AG10803 (cell line): ENCODE measurements at regions not wholly inside any gene's neighbourhood (a gene's known extent, or its start where the extent isn't known, plus 50 kb on each side); places are given as distances from the start of the nearest gene placed in this dataset.

ENCODE experiments used
- DNase-seq: peaks from one replicate; pipeline ENCODE4 v3.0.0; 2010; ENCODE audit warnings: low read depth
- H3K4me3 ChIP-seq: 2 replicates; pipeline ENCODE4 v1.5.1; 2011; ENCODE audit warnings: mild to moderate bottlenecking, low read length, control low read depth
- TF ChIP-seq, protein P1 (sequence below): conservative IDR thresholded peaks from 2 replicates; pipeline ENCODE4 v1.5.1; 2011; ENCODE audit warnings: mild to moderate bottlenecking, low read length, control low read depth, inconsistent platforms

DNA sequence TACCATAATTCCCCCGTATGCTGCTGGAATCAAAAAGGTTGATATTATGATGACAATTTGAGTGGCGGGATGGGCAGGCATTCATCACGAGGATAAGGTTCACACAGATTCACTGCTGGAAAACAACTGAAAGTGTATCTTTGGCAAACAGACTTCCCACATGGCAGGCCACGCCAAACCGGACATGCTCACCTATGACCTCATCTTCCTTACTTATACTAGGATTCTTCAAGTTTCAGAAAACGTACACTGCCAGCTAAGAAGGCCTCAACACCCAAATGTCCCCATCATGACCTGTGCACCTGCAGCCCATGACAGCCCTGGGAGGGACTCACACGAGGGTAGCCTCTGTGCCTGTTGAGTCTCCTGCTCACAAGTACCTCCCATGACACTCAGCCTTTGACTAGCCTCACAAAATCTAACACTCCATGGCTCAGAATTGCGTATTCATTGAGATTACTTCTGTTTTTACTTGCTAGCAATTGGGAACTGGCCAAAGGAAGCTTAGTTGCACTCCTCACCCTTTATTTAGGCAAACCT lies 259.0 kb upstream of the GHITM start:
- H3K4me3 ChIP-seq: no peak overlapping the region
- TF ChIP-seq, protein P1, sequence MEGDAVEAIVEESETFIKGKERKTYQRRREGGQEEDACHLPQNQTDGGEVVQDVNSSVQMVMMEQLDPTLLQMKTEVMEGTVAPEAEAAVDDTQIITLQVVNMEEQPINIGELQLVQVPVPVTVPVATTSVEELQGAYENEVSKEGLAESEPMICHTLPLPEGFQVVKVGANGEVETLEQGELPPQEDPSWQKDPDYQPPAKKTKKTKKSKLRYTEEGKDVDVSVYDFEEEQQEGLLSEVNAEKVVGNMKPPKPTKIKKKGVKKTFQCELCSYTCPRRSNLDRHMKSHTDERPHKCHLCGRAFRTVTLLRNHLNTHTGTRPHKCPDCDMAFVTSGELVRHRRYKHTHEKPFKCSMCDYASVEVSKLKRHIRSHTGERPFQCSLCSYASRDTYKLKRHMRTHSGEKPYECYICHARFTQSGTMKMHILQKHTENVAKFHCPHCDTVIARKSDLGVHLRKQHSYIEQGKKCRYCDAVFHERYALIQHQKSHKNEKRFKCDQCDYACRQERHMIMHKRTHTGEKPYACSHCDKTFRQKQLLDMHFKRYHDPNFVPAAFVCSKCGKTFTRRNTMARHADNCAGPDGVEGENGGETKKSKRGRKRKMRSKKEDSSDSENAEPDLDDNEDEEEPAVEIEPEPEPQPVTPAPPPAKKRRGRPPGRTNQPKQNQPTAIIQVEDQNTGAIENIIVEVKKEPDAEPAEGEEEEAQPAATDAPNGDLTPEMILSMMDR: no peak
- DNase-seq: no peak

DNA sequence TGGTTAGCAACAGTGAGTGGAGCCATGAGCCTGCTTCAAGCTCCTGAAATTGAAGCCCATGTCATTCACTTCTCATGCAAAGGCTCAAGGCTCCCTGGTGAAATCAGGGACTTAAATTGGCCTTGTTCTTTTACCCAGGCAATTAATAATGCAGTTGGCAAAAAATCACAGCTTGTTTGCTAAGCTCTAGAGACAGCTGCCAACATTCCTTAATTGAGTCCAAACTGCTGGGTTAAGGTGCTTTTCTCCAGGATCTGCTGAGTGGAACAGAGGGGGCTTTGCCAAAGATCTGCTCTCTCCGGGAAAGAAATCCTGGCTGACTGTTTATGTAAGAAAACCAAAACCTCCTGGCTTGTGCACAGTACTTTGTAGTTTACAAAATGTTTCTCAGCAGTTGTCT lies 257.6 kb upstream of the GHITM start:
- DNase-seq: no peak
- TF ChIP-seq, protein P1: no peak
- H3K4me3 ChIP-seq: no peak overlapping the region

DNA sequence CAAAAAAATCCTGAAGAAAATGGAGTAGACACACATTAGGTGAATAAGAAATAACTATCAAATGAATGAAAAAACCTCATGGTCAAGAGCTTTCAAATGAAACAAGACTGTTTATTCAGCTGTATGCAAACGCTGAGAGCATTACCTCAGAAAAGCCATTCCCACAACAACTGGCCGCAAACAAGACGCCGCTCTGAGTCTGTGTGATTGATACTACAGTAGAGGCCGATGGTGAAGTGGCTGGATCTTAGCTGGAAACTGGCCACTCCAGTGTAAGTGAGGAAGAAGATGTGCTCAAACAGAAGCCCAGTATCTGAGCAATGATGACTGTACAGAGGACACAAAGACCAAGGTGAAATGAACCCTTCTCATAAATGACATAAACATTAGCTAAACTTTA lies 252.4 kb upstream of the GHITM start:
- no peak overlapping the region for H3K4me3 ChIP-seq
- DNase-seq: no peak

DNA sequence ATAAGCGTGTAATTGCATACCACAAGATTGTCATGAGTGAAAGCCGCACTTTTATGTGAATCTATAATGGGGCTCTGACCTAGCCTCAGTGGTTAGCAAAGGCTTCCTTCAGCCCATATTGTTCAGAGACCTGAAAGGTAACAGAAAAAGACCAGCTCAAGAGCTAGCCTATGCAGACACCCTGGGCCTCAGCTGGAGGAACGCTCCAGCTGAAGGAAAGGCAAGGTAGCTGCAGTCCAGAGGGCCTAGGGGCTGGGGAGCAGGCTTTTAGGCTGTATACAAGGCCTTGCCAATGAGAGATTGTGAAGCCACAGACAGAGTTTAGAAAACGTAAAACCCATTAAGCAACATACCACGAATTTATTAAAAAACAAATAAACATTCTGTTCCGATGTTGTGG lies 246.6 kb upstream of the GHITM start:
- TF ChIP-seq, protein P1: no peak
- H3K4me3 ChIP-seq: no peak overlapping the region
- DNase-seq: no peak

More for the DNA sequence above, 252.4 kb upstream of the GHITM start:
- TF ChIP-seq, protein P1: no peak

DNA sequence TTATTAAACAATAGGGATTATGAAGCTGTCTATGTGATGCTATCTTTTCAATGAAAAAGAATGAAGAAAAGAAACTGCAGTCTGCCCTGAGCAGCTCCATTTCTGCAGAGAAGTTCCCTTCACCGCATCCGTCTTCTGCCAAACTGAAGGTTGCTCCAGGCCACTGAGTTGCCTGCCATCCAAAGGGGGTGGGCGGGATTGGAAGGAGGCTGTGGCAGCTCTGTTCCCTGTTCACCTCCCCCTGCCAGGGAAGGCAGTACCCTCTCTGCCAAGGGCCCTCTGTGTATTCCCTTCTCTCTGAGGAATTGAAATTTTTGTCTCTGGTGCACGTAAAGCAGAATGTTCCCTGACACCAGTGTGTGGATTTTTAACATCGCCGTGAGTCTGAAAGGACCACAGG lies 243.1 kb upstream of the GHITM start:
- TF ChIP-seq, protein P1: no peak
- no peak overlapping the region for H3K4me3 ChIP-seq
- DNase-seq: no peak

DNA sequence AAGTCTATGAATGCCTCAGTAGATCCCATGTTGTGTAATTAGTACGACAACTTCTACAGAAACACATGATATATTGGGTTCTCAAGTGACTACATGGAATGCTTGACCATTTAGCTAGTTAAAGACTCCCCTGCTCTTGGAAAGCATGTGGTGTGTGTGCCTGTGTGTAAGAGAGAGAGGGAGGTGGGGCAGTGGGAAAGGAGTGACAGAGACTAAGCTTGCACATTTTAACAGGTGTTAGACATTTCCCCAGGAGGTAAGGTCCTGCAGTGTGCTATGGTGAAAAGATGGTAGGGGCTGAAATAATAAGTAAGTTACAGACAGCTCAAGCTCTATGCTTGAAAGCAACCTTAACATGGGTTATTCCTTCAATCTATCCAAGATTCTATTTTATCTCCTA lies 241.7 kb upstream of the GHITM start:
- no peak overlapping the region for H3K4me3 ChIP-seq
- DNase-seq: no peak
- TF ChIP-seq, protein P1: no peak

DNA sequence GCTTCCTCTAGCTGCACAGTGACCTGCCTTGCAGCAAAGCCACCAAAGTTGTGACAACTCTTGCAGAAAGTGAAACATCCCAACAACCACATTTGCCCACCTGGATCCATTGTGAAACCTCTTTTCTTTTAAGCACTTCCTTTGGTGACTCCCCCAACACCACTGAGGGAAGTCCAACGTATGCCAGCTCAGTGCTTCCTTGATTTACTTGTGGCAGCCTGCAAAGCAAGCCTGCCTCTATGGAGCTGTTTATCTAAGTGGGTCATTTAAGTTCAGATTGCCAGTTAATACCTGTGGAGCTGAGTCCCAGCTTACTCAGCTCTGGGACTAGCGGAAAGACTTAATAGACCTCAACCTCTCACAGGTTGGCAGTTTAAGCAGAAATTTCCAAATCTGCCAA lies 230.8 kb upstream of the GHITM start:
- no peak for DNase-seq
- TF ChIP-seq, protein P1: no peak
- H3K4me3 ChIP-seq: no peak overlapping the region
